Gastroesophageal sphincter (tissue), 4 donors: ENCODE measurements at regions not wholly inside any gene's neighbourhood (a gene's known extent, or its start where the extent isn't known, plus 50 kb on each side); places are given as distances from the start of the nearest gene placed in this dataset.
"Not testable (repeated sequence)": the region's sequence is repeated elsewhere in the genome, so short reads cannot be mapped to it uniquely, and the experiment has no call there.

ENCODE experiments used
- ATAC-seq: fragments of 150-250 bp; one replicate; pipeline ENCODE4 v1.9.1; 2016; ENCODE audit warnings: mild to moderate bottlenecking, moderate library complexity
- H3K27ac ChIP-seq, 4 donors: fragments of 200-600 bp; sonication (generic) in 3 of 4; 1 replicate in 3 of 4; 2 replicates in 1 of 4; pipeline ENCODE4 v1.5.1; 2016 to 2019
- H3K27me3 ChIP-seq: fragments of 200-600 bp; sonication (generic); one replicate; pipeline ENCODE4 v1.5.1; 2019
- H3K36me3 ChIP-seq, 2 donors: fragments of 200-600 bp; sonication (generic); one replicate each; pipeline ENCODE4 v1.5.1; 2019; ENCODE audit warnings: control low read depth in 1 of 2
- H3K4me1 ChIP-seq, 3 donors: fragments of 200-600 bp; sonication (generic); 1 replicate in 2 of 3; 2 replicates in 1 of 3; pipeline ENCODE4 v1.5.1; 2016 to 2019; ENCODE audit warnings: control low read depth in 2 of 3
- H3K4me3 ChIP-seq, 2 donors: fragments of 200-600 bp; sonication (generic); one replicate each; pipeline ENCODE4 v1.5.1; 2019; ENCODE audit warnings: mild to moderate bottlenecking in 1 of 2, moderate library complexity in 1 of 2
- H3K9me3 ChIP-seq, 3 donors: fragments of 200-600 bp; sonication (generic); one replicate each; pipeline ENCODE4 v1.5.1; 2017 to 2019; ENCODE audit warnings: control low read depth in 2 of 3
- EP300 ChIP-seq: sonication (generic); formaldehyde crosslinking; IDR thresholded peaks from one replicate; pipeline ENCODE4 v1.6.1; 2017; ENCODE audit warnings: antibody characterized with exemption, mild to moderate bottlenecking
- POLR2A ChIP-seq, 2 donors: fragments of 450-650 bp; IDR thresholded peaks; one replicate each; pipeline ENCODE4 v1.6.1; 2017; ENCODE audit warnings: antibody characterized with exemption in 2 of 2, mild to moderate bottlenecking in 2 of 2, moderate library complexity in 1 of 2
- POLR2AphosphoS5 ChIP-seq: sonication (generic); formaldehyde crosslinking; IDR thresholded peaks from one replicate; pipeline ENCODE4 v1.6.1; 2017; ENCODE audit warnings: antibody characterized with exemption
- WGBS, 2 donors: methylation state at CpG; one replicate each; pipeline ENCODE4 v1.1.5; 2018; ENCODE audit warnings: low coverage in 1 of 2; 5-methylcytosine and 5-hydroxymethylcytosine counted together
- TF ChIP-seq, protein P1 (sequence below), 4 experiments: fragments of 200-600 bp in 2 of 4; fragments of 450-650 bp in 2 of 4; sonication (generic) in 1 of 4; IDR thresholded peaks; one replicate each; pipeline ENCODE4 v1.5.1; 2017 to 2019; ENCODE audit warnings: antibody characterized with exemption in 4 of 4, mild to moderate bottlenecking in 2 of 4, moderate library complexity in 2 of 4

DNA sequence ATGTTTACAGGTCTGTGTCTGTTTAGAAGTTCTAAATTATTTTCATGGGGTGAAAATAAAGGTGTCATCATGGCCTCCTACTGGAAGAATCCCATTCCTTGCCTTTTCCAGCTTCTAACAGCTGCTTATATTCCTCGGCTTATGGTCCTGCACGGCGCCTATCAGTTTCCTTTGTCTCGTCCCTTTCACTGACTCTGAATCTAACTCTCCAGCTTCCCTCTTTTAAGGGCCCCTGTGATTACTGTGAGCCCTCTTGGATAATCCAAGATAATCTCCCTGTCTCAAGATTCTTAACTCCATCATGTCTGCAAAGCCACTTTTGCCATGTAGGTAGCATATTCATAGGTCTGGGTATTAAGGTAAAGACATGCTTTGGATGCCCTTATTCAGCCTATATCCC lies 441.0 kb upstream of the ERCC4 start:
- no peaks in the 10 kb centered on the region for H3K27me3 ChIP-seq
- 72 to 77% methylated on average over 3 to 4 of the region's 4 CpGs for WGBS, 2 donors
- TF ChIP-seq POLR2AphosphoS5 = no peak
- TF ChIP-seq, protein P1, sequence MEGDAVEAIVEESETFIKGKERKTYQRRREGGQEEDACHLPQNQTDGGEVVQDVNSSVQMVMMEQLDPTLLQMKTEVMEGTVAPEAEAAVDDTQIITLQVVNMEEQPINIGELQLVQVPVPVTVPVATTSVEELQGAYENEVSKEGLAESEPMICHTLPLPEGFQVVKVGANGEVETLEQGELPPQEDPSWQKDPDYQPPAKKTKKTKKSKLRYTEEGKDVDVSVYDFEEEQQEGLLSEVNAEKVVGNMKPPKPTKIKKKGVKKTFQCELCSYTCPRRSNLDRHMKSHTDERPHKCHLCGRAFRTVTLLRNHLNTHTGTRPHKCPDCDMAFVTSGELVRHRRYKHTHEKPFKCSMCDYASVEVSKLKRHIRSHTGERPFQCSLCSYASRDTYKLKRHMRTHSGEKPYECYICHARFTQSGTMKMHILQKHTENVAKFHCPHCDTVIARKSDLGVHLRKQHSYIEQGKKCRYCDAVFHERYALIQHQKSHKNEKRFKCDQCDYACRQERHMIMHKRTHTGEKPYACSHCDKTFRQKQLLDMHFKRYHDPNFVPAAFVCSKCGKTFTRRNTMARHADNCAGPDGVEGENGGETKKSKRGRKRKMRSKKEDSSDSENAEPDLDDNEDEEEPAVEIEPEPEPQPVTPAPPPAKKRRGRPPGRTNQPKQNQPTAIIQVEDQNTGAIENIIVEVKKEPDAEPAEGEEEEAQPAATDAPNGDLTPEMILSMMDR (IDR thresholded peaks at IDR 0.05) = no peak
- no peak for TF ChIP-seq POLR2A (IDR thresholded peaks at IDR 0.05)
- no peak for TF ChIP-seq EP300
- H3K27ac ChIP-seq = no peak overlapping the region
- H3K4me3 ChIP-seq = no peak overlapping the region
- no peak for ATAC-seq
- no peaks in the 10 kb centered on the region for H3K36me3 ChIP-seq
- H3K9me3 ChIP-seq = no peaks in the 10 kb centered on the region
- peaks cover 0 to 14% (median 0%) of the 10 kb centered on the region in 3 donors for H3K4me1 ChIP-seq

DNA sequence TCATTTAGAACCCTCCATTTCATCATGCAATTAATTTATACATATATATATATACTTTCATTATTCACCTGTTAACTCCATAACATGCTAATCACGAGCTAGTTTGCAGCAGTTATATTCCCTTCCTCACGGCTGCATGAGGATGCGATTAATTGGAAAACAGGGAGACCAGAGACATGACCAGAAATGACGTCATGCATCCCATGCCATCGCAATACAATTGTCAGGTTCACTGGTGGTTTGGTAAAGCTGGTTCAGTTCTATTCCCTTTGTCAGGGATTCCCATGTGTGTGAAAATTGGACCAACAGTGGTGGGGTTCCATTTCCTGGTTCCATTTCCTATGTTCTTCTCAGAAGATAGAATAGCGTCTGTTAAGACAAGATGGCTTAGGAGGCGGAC lies 440.4 kb upstream of the ERCC4 start:
- Histone ChIP-seq H3K9me3 (no peaks in the 10 kb centered on the region), H3K36me3 (no peaks in the 10 kb centered on the region), H3K4me3 (no peak overlapping the region), H3K27ac (no peak overlapping the region), H3K4me1 (peaks cover 0 to 14% (median 0%) of the 10 kb centered on the region in 3 donors), H3K27me3 (no peaks in the 10 kb centered on the region)
- no peak for ATAC-seq
- 95% methylated on average over 4 to 7 of the region's 7 CpGs for WGBS, 2 donors
- TF ChIP-seq POLR2A (IDR thresholded peaks at IDR 0.05) (no peak), POLR2AphosphoS5 (no peak), EP300 (no peak)
- TF ChIP-seq, protein P1 (IDR thresholded peaks at IDR 0.05) = no peak

DNA sequence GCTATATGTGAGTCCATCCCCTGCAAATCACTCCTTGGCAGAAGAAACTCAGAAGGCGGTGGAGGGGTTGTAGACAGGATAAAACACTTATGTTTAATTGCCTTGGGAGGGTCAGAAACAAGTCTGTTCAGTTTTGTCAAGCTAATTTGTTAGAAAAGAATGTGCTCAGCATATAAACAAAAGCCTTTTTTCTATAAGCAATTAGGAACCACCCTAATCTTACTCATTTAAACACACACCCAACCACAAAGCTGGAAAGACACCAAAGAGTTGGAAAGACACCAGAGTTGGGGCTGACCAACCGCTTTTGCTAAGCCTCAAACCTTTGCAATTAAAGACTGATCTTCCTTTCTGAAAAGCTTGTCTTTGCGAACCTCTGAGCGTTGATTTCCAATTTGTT lies 439.2 kb upstream of the ERCC4 start:
- H3K4me3 ChIP-seq = no peak overlapping the region
- no peaks in the 10 kb centered on the region for H3K9me3 ChIP-seq
- H3K27ac ChIP-seq = no peak overlapping the region
- no peak for ATAC-seq
- 24% methylated on average over 4 of the region's 4 CpGs for WGBS, 2 donors
- no peaks in the 10 kb centered on the region for H3K36me3 ChIP-seq
- peaks cover 0 to 14% (median 0%) of the 10 kb centered on the region in 3 donors for H3K4me1 ChIP-seq
- no peak for TF ChIP-seq POLR2A (IDR thresholded peaks at IDR 0.05)
- no peak for TF ChIP-seq EP300
- TF ChIP-seq POLR2AphosphoS5 = no peak
- TF ChIP-seq, protein P1 (IDR thresholded peaks at IDR 0.05) = no peak
- H3K27me3 ChIP-seq = no peaks in the 10 kb centered on the region

DNA sequence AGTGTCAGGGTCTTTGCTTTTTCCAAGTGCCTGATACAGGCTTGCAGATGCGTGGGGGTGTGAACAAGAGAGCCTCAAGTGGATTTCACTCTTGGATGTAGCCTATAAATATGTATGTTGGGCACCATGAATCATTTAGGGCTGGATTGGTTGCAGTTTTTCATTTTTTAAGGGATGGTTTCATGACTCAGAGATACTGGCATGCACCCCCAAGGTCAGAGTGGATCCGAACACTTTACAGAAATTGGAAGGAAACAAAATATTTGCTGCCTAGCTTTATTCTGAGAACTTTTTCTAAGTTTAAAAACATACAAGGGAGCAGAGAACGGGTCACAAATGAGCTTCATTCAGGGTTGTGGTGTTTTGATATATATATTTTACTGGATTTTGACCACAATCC lies 436.8 kb upstream of the ERCC4 start:
- no peak for TF ChIP-seq EP300
- no peak for TF ChIP-seq POLR2A (IDR thresholded peaks at IDR 0.05)
- TF ChIP-seq, protein P1 (IDR thresholded peaks at IDR 0.05) = no peak
- TF ChIP-seq POLR2AphosphoS5 = no peak
- WGBS, 2 donors = 72 to 86% methylated on average over 2 to 3 of the region's 3 CpGs
- H3K27me3 ChIP-seq = no peaks in the 10 kb centered on the region
- ATAC-seq = no peak
- no peaks in the 10 kb centered on the region for H3K9me3 ChIP-seq
- H3K4me1 ChIP-seq = peaks cover 0 to 14% (median 0%) of the 10 kb centered on the region in 3 donors
- no peak overlapping the region for H3K27ac ChIP-seq
- H3K4me3 ChIP-seq = no peak overlapping the region
- H3K36me3 ChIP-seq = no peaks in the 10 kb centered on the region

DNA sequence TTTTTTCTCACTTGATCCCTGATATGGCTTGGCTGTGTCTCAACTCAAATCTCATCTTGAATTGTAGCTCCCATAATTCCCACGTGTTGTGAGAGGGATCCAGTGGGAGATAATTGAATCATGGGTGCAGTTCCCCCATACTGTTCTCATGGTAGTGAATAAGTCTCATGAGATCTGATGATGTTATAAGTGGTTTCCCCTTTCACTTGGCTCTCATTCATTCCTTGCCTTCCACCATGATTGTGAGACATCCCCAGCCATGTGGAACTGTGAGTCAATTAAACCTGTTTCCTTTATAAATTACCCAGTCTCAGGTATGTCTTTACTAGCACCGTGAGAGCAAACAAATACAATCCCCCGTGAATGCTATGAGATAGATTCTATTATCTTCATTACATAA lies 430.5 kb upstream of the ERCC4 start:
- not testable (repeated sequence) for H3K27ac ChIP-seq, H3K36me3 ChIP-seq, ATAC-seq, H3K27me3 ChIP-seq, H3K4me3 ChIP-seq, H3K4me1 ChIP-seq, H3K9me3 ChIP-seq
- WGBS, 2 donors = 80 to 86% methylated on average over 1 to 2 of the region's 3 CpGs
